Dendritic cell treated with granulocyte-macrophage colony-stimulating factor and Interleukin-4, amounts not matched to agents 40 ng/mL and 50 ng/mL, for 4 days (primary cell): ENCODE measurements at regions not wholly inside any gene's neighbourhood (a gene's known extent, or its start where the extent isn't known, plus 50 kb on each side); places are given as distances from the start of the nearest gene placed in this dataset.

Experiments
- H3K27ac Mint-ChIP-seq: one replicate; pipeline ENCODE4 v1.8.0; 2022; ENCODE audit warnings: mild to moderate bottlenecking, mixed read lengths
- H3K27me3 Mint-ChIP-seq: one replicate; pipeline ENCODE4 v1.8.0; 2022; ENCODE audit warnings: mild to moderate bottlenecking, mixed read lengths
- H3K36me3 Mint-ChIP-seq: one replicate; pipeline ENCODE4 v1.8.0; 2022; ENCODE audit warnings: low read depth, mixed read lengths
- H3K4me1 Mint-ChIP-seq: one replicate; pipeline ENCODE4 v1.8.0; 2022; ENCODE audit warnings: low read depth, mixed read lengths
- H3K4me3 Mint-ChIP-seq: one replicate; pipeline ENCODE4 v1.8.0; 2022; ENCODE audit warnings: mild to moderate bottlenecking, moderate library complexity, mixed read lengths
- H3K9me3 Mint-ChIP-seq: one replicate; pipeline ENCODE4 v1.8.0; 2022; ENCODE audit warnings: mixed read lengths
- intact Hi-C: fragments of 100-400 bp; cut with micrococcal nuclease; formaldehyde crosslinking; loops from one replicate; pipeline ENCODE4 v1.15.0; 2022

DNA sequence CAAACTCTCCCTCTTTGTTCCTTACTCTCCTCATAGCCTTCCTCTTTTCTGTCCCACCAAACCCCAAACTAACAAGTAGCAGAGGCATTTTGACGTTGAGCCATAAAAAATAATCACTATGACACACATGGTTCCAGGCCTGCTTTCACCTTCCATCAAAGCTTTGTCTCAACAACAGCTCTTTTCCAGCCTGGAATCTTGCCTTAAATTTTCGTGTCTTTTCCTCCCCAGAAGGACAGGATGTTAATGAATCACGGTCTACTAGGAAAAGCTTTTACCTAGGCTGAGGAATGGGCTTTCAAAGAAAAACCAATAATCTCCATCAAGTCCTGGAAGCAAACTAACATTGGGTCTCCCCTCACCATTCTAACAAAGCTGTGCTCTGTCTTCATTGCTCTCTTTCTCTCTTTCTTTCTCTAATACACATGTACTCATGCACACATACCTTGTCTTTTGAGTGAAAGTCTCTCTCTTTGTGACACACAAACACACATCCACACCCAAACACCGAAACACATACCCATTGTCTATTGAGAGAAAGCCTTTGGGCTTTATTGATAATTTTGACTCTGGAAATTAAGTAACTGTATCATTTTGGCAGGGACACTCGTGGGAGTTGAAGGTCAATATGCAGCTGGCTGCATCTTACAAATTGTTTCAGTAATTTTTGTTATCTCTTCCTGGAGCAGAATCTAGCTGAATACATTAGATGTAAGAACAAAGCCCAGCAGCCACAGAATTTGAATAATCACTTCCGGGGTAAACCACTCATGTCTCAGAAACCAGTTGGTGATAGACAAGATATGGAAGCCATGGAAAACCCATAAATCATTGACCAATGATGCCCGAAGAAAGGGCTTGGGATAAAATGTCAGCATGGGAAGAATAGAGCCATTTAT, 107.4 kb upstream of the SLC4A7 start:
- peak overlapping the region; percentile 92 for H3K27ac Mint-ChIP-seq
- intact Hi-C loops = loop anchor here (2.0 to 5.0 kb wide), 2 partner anchors 76 to 109 kb away; no protein-coding TSS in a partner anchor
- no peaks in the 10 kb centered on the region for H3K36me3 Mint-ChIP-seq
- no peaks in the 10 kb centered on the region for H3K27me3 Mint-ChIP-seq
- peaks cover 54% of the 10 kb centered on the region for H3K4me1 Mint-ChIP-seq
- H3K9me3 Mint-ChIP-seq = no peaks in the 10 kb centered on the region
- peak overlapping the region; percentile 18 for H3K4me3 Mint-ChIP-seq

DNA sequence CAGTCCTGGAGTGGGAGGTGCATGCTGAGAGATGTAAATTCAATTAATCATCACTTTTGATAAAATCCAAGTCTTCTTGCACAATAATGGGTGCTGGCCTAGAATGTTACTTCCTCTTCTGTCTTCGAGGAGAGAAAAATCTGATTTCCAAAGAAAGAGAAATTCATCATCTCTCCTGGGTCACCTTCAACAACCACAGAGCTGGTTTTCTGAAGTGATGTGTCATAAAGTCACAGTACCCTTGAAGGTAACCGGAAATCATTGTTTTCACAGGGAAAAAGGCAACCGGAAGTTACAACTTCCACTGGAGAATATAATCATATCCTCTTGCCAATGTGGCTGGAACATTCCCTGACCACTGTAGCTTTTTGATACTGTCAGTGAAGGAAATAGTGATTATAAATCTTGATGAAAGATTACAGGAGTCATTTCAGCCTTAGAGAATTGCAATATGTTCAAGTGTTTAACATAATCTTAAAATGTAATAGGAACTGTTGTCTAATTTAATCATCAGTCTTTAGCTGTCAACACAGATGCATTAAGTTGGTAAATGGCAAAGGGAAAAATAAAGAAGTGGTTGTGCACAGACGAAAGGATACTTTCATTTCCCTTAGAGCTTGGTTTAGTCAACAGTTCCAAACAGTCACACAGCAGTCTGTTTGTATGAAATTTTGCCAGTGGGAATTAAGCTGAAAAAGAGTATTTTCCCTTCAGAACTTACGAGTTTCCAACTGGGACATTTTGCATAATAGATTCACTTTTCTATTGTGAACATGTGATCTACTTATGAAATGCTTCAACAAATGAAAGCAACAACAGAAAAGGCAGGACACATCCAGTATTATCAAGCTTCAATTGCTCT, 106.5 kb upstream of the SLC4A7 start:
- intact Hi-C loops = loop anchor here (2.0 to 5.0 kb wide), 2 partner anchors 77 to 108 kb away; no protein-coding TSS in a partner anchor
- H3K27me3 Mint-ChIP-seq = no peaks in the 10 kb centered on the region
- peaks cover 45% of the 10 kb centered on the region for H3K4me1 Mint-ChIP-seq
- H3K36me3 Mint-ChIP-seq = no peaks in the 10 kb centered on the region
- no peaks in the 10 kb centered on the region for H3K9me3 Mint-ChIP-seq
- peak overlapping the region; percentile 92 for H3K27ac Mint-ChIP-seq
- H3K4me3 Mint-ChIP-seq = peak overlapping the region; percentile 18

DNA sequence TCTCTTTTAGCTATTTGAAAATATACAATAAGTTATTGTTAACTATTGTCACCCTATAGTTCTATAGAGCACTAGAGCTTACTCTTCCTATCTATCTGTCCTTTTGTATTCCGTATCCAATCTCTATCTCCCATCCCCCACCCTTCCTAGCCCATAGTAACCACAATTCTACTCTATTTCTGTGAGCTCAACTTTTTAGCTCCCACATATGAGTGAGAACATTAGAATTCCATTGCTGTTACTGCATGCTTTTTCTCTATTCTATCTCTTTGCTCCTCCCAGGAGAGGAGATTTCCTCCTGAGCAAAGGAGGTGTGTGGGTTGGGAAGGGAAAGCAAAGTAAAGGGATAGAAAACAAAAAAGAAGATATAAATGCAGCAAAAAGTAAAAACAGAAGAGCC, 105.6 kb upstream of the SLC4A7 start:
- Mint-ChIP-seq H3K4me3 (peak overlapping the region; percentile 52), H3K9me3 (no peaks in the 10 kb centered on the region), H3K27me3 (no peaks in the 10 kb centered on the region), H3K36me3 (no peaks in the 10 kb centered on the region), H3K4me1 (peaks cover 39% of the 10 kb centered on the region), H3K27ac (peak overlapping the region; percentile 92)
- intact Hi-C loops = loop anchor here (2.0 to 5.0 kb wide), 2 partner anchors 78 to 107 kb away; no protein-coding TSS in a partner anchor

DNA sequence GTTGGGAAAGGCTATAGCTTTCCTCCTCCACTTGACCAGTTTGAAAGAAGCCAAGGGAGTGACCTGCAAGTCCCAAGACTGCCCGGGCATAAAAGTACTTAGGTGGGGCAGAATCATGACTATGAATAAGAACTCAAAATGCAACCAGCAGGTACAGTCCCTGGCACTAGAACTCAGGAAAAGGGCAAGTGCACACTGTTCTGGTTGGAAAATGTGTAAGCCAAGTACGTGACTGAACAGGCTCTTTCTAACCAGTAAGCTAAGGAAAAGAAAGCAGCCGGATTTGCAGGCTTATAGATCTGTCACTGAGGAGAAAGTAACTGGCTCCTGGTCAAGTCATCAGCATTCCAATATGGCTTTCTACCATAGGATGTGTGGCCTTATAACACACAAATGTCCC, 101.2 kb upstream of the SLC4A7 start:
- Mint-ChIP-seq H3K36me3 (no peaks in the 10 kb centered on the region), H3K4me1 (peaks cover 13% of the 10 kb centered on the region), H3K9me3 (no peaks in the 10 kb centered on the region), H3K27ac (no peak overlapping the region), H3K27me3 (no peaks in the 10 kb centered on the region), H3K4me3 (no peak overlapping the region)
- intact Hi-C loops = no loop called here

DNA sequence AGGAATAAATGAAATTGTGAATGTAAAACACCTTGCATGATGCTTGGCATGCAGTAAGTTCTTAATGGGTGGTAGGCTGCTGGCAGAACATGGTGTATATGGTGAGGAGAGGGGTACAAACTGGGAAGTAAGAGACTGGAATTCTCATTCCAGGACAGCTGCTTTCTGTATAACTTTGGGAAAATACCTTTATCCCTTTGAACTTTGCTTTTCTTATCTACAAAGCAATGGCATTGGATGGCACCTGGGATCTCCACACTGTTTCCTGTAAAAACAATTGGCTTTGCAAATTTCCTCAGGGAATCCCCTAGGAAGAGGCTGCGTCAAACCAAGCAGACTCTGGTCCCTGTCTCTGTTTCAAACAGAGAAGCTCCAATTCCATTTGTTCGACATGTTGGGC, 100.7 kb upstream of the SLC4A7 start:
- Mint-ChIP-seq H3K4me1 (peaks cover 8% of the 10 kb centered on the region), H3K36me3 (no peaks in the 10 kb centered on the region), H3K4me3 (no peak overlapping the region), H3K9me3 (no peaks in the 10 kb centered on the region), H3K27ac (no peak overlapping the region), H3K27me3 (no peaks in the 10 kb centered on the region)
- intact Hi-C loops = no loop called here

DNA sequence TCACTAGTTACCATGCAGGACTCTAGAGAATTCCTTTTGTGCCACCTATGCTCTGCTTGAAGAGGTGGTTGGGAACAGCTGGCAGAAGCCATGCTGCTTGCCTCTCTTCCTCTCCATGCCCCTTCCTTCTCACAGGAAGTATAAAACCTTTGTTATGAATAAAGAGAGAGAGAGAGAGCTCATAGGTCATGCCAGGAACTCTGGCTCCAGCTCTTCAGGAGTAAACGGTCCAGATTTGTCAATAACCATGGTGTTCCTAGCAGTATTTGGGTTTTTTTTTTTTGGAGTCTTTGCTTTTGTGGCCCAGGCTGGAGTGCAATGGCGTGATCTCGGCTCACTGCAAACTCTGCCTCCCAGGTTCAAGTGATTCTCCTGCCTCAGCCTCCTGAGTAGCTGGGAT, 97.7 kb upstream of the SLC4A7 start:
- no peaks in the 10 kb centered on the region for H3K27me3 Mint-ChIP-seq
- H3K9me3 Mint-ChIP-seq = no peaks in the 10 kb centered on the region
- H3K36me3 Mint-ChIP-seq = no peaks in the 10 kb centered on the region
- H3K4me1 Mint-ChIP-seq = peaks cover 14% of the 10 kb centered on the region
- intact Hi-C loops = no loop called here
- H3K4me3 Mint-ChIP-seq = no peak overlapping the region
- H3K27ac Mint-ChIP-seq = no peak overlapping the region

DNA sequence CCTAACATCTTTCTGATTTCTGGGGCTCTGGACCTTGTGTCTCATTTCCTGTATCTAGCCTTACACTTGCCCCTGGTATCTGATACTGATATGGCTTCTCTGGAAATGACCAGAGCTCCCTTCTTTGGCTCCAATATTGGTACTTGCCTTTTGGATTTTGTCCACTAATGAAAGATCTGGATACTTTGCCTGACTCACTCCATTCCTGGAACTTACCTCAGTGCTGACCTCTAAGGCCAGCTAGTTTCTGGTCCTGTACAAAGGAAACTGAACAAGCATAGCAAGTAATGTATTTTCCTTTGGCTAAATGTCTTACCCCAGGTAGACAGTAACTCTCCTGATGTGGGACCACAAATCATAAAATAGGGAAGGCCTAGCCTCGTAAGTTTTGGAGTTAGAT, 93.8 kb upstream of the SLC4A7 start:
- peak overlapping the region; percentile 9 for H3K27ac Mint-ChIP-seq
- H3K4me3 Mint-ChIP-seq = no peak overlapping the region
- H3K27me3 Mint-ChIP-seq = no peaks in the 10 kb centered on the region
- H3K4me1 Mint-ChIP-seq = peaks cover 31% of the 10 kb centered on the region
- H3K9me3 Mint-ChIP-seq = no peaks in the 10 kb centered on the region
- intact Hi-C loops = no loop called here
- H3K36me3 Mint-ChIP-seq = no peaks in the 10 kb centered on the region

DNA sequence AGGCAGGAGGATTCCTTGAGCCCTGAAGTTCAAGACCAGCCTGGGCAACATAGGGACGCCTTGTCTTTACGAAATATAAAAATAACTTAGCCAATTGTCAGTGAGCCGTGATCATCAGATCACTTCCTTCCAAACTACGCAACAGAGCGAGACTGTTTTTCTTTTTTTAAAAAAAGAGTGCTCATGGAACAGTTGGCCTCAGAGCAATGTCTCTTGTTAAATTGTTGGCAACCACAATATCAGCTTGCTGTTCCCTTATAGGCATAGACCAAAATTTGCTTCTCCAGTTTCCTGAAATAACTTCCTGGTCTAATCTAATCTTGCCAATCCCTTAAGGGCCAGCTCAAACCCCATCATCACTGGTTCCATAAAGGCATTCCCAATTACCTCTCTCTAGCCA, 93.3 kb upstream of the SLC4A7 start:
- no peak overlapping the region for H3K4me3 Mint-ChIP-seq
- H3K9me3 Mint-ChIP-seq = no peaks in the 10 kb centered on the region
- no peaks in the 10 kb centered on the region for H3K27me3 Mint-ChIP-seq
- intact Hi-C loops = no loop called here
- peaks cover 31% of the 10 kb centered on the region for H3K4me1 Mint-ChIP-seq
- no peaks in the 10 kb centered on the region for H3K36me3 Mint-ChIP-seq
- peak overlapping the region; percentile 9 for H3K27ac Mint-ChIP-seq

DNA sequence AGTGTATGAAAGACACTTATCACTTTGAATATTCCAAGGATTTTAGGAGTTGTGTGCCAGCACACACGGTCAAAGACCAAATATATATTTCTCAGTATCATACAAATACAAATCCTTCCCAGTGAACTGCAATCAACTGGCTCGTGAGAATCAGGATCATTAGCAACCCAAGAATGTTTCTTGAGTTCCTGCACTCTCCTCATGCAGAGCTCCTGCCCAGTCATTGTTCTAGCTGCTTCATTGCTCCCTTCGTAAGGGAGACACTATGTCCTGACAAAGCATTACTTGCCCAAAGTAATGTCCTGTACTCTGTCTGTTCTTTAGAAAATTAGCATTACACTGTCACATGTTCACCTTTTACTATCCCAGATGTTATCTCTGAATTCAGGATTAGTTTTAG, 92.0 kb upstream of the SLC4A7 start:
- H3K4me3 Mint-ChIP-seq = no peak overlapping the region
- no peak overlapping the region for H3K27ac Mint-ChIP-seq
- H3K4me1 Mint-ChIP-seq = peaks cover 36% of the 10 kb centered on the region
- no peaks in the 10 kb centered on the region for H3K27me3 Mint-ChIP-seq
- H3K9me3 Mint-ChIP-seq = no peaks in the 10 kb centered on the region
- intact Hi-C loops = no loop called here
- no peaks in the 10 kb centered on the region for H3K36me3 Mint-ChIP-seq

DNA sequence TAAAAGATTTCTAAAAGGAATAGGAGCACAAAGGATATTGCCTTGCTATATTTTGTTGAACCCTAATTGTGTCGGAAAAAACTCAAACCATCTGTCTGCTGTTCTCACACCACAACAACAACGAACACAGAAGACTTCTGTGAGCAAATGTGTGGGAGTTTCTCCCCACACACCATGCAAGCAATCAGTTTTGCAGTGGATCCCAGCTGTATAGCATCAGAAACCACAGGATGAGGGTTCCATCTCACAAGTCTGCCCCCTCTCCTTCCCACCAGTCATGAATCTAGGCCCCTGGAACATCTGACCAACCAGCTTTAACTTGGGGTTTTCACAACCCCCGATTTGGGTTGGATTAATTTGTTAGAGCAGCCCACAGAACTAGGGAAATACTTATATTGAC, 91.3 kb upstream of the SLC4A7 start:
- Mint-ChIP-seq H3K9me3 (no peaks in the 10 kb centered on the region), H3K27ac (no peak overlapping the region), H3K4me1 (peaks cover 43% of the 10 kb centered on the region), H3K27me3 (no peaks in the 10 kb centered on the region), H3K36me3 (no peaks in the 10 kb centered on the region), H3K4me3 (no peak overlapping the region)
- intact Hi-C loops = no loop called here

DNA sequence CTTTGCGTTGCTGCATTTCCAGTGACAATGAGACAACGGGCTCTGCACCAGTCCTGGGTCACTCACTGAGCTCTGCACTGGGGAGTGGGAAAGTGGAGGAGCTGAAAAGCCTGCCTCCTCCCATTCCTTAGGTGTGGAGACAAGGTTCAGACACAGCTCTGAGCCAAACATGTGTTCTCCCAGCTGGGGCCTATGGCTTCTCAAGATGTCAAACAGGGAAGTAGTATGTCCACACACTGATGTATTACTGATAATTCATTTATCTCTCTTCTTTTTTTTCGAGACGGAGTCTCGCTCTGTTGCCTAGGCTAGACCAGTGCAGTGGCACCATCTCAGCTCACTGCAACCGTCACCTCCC, 90.2 kb upstream of the SLC4A7 start:
- no peaks in the 10 kb centered on the region for H3K36me3 Mint-ChIP-seq
- H3K27me3 Mint-ChIP-seq = no peaks in the 10 kb centered on the region
- no peak overlapping the region for H3K27ac Mint-ChIP-seq
- H3K4me3 Mint-ChIP-seq = no peak overlapping the region
- no peaks in the 10 kb centered on the region for H3K9me3 Mint-ChIP-seq
- intact Hi-C loops = no loop called here
- peaks cover 47% of the 10 kb centered on the region for H3K4me1 Mint-ChIP-seq

DNA sequence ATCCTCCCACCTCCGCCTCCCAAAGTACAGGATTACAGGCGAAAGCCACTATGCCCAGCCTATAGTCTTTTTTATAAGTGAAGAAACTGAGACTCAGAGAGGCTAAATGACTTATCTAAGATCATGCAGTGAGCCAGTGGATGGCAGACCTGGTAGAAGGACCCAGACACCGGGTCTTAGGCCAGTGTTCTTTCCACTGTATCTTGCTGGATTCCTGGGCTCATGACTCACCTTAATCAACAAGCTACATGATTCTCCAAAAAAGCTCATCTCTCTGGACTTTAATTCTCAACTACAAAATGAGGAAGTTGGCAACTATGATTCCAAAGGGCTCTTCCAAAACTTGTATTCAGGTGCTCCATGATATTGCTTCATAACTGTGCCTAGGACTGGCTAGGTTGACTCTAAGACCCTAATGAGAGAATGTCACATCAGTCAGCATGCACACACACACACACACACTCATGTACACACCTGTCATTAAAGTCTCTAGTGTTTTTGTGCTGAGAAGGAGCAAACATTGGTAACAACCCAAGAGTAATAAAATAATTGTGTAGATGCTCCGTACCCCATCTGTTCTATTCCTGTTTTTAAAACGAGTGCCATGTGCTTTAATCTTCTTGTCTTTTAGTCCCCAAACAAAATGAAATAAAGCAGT, 89.7 kb upstream of the SLC4A7 start:
- Mint-ChIP-seq H3K4me1 (peaks cover 48% of the 10 kb centered on the region), H3K9me3 (no peaks in the 10 kb centered on the region), H3K4me3 (no peak overlapping the region), H3K27ac (no peak overlapping the region), H3K36me3 (no peaks in the 10 kb centered on the region), H3K27me3 (no peaks in the 10 kb centered on the region)
- intact Hi-C loops = no loop called here

DNA sequence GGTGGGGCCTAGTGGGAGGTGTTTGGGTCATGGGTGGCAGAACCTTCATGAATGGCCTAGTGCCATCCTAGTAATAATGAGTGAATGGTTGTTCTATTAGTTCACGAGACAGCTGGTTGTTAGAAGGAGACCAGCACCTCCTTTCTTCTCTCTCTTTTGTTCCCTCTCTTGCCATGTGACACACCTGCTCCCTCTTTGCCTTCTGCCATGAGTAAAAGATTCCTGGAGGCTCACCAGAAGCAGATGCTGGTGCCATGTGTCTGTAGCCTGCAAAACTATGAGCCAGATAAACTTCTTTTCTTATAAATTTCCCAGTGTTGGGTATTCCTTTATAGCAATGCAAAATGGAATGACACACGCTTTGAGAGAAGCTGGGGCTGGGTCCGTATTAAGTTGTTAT, 89.0 kb upstream of the SLC4A7 start:
- Mint-ChIP-seq H3K9me3 (no peaks in the 10 kb centered on the region), H3K4me3 (no peak overlapping the region), H3K27ac (no peak overlapping the region), H3K36me3 (no peaks in the 10 kb centered on the region), H3K4me1 (peaks cover 55% of the 10 kb centered on the region), H3K27me3 (no peaks in the 10 kb centered on the region)
- intact Hi-C loops = no loop called here

DNA sequence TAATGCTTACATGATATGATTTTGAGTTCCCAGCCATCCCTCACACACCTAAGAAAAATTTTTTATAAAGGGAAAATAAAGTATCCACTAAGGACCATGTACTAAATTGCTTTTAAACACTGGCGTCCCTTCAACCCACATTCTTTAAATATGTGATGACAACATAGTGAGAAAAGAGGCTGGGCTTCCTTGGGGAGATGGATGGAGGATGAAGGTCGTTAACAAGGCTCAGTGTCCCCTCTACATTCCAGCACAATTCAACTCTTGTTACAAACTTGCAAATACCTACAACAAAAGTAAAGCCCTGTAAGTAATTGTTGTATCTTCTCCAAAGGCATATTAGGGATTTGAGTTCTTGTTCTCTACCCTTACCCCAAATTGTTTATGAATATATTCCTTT, 87.2 kb upstream of the SLC4A7 start:
- Mint-ChIP-seq H3K4me3 (no peak overlapping the region), H3K27me3 (no peaks in the 10 kb centered on the region), H3K36me3 (no peaks in the 10 kb centered on the region), H3K9me3 (no peaks in the 10 kb centered on the region), H3K27ac (no peak overlapping the region), H3K4me1 (peaks cover 44% of the 10 kb centered on the region)
- intact Hi-C loops = no loop called here
